HCT116 (cell line): ENCODE measurements at regions not wholly inside any gene's neighbourhood (a gene's known extent, or its start where the extent isn't known, plus 50 kb on each side); places are given as distances from the start of the nearest gene placed in this dataset.

Experiments used
- ATAC-seq: fragments of 200-7000 bp; cut with Tn5 transposase; 2 replicates; pipeline ENCODE4 v1.9.1; 2020; ENCODE audit warnings: mild to moderate bottlenecking, moderate library complexity
- BruUV-seq: library from RNA; stranded (reverse); fragments of 400-500 nt; replicated peaks from 2 replicates; lab custom pipeline; 2021; lab: Mats Ljungman, UMichigan
- CTCF ChIA-PET: fragments of 300-600 bp; sonication (Branson Sonifier 250); formaldehyde crosslinking; loops from one replicate; lab custom pipeline; 2021; ENCODE audit warnings: antibody characterized with exemption; lab: Charles Lee
- POLR2A ChIA-PET: fragments of 300-600, 350-600 bp; sonication (Branson Sonifier 250); formaldehyde crosslinking; loops from one replicate; lab custom pipeline; 2021; ENCODE audit warnings: antibody characterized with exemption; lab: Charles Lee
- RAD21 ChIA-PET, 2 experiments: fragments of 300-600 bp; sonication (Branson Sonifier 250); formaldehyde crosslinking; loops; one replicate each; lab custom pipeline; 2023; ENCODE audit warnings: low total read pairs in 2 of 2; ENCODE audit not compliant: uncharacterized antibody in 2 of 2, unreplicated experiment in 2 of 2, low non-redundant PET in 1 of 2; lab: Charles Lee
- DNase-seq: peaks from one replicate; pipeline ENCODE4 v3.0.0-alpha.2; 2010; ENCODE audit warnings: low read depth, low spot score
- H2AFZ ChIP-seq: fragments of 200-600 bp; shearing (Covaris generic), sonication (generic); 2 replicates; pipeline ENCODE4 v1.6.1; 2017; ENCODE audit warnings: low read depth, mixed run types, mixed read lengths, antibody characterized with exemption, low read length; ENCODE audit not compliant: poor library complexity, severe bottlenecking
- H3K27ac ChIP-seq: 2 replicates; pipeline ENCODE4 v1.5.1; 2012; ENCODE audit warnings: low read depth, low read length
- H3K27me3 ChIP-seq: fragments of 200-600 bp; sonication (generic); 2 replicates; pipeline ENCODE4 v1.6.1; 2016; ENCODE audit warnings: mixed run types, low read length, mixed read lengths; ENCODE audit not compliant: insufficient read depth
- H3K36me3 ChIP-seq, 2 experiments: fragments of 200-500 bp in 1 of 2; fragments of 200-600 bp in 1 of 2; sonication (Bioruptor generic) in 1 of 2; sonication (generic) in 1 of 2; 2 replicates each; pipeline versions ENCODE4 v1.5.1 to v1.6.1; 2014 to 2016; ENCODE audit warnings: low read length in 2 of 2, inconsistent platforms in 1 of 2, mixed read lengths in 1 of 2, mixed run types in 1 of 2; ENCODE audit not compliant: insufficient read depth in 2 of 2, control insufficient read depth in 1 of 2
- H3K4me1 ChIP-seq, 2 experiments: fragments of 200-600 bp in 1 of 2; sonication (generic) in 1 of 2; 2 replicates each; pipeline versions ENCODE4 v1.5.1 to v1.6.1; 2012 to 2017; ENCODE audit warnings: low read length in 2 of 2, inconsistent platforms in 1 of 2, mild to moderate bottlenecking in 1 of 2, mixed read lengths in 1 of 2, mixed run types in 1 of 2, moderate library complexity in 1 of 2; ENCODE audit not compliant: insufficient read depth in 2 of 2, control insufficient read depth in 1 of 2
- H3K4me2 ChIP-seq: fragments of 200-600 bp; sonication (generic); 2 replicates; pipeline ENCODE4 v1.6.1; 2017; ENCODE audit warnings: mixed run types, low read length, mixed read lengths
- H3K4me3 ChIP-seq, 2 experiments: fragments of 200-600 bp in 1 of 2; sonication (generic) in 1 of 2; replicated peaks in 1 of 2; 2 replicates each; pipeline ENCODE4 v1.5.1; 2011 to 2016; ENCODE audit warnings: low read length in 2 of 2, control low read depth in 1 of 2, low read depth in 1 of 2, mild to moderate bottlenecking in 1 of 2, mixed read lengths in 1 of 2, mixed run types in 1 of 2
- H3K79me2 ChIP-seq: fragments of 200-600 bp; sonication (generic); 2 replicates; pipeline ENCODE4 v1.6.1; 2017; ENCODE audit warnings: mild to moderate bottlenecking, mixed run types, low read length, moderate library complexity, mixed read lengths; ENCODE audit not compliant: insufficient read depth
- H3K9ac ChIP-seq: fragments of 200-600 bp; sonication (generic); 2 replicates; pipeline ENCODE4 v1.6.1; 2016; ENCODE audit warnings: low read length, mixed read lengths
- H3K9me2 ChIP-seq: fragments of 200-600 bp; sonication (generic), shearing (Covaris generic); 2 replicates; pipeline ENCODE4 v1.6.1; 2017; ENCODE audit warnings: mixed run types, mild to moderate bottlenecking, moderate library complexity; ENCODE audit not compliant: insufficient read depth
- H3K9me3 ChIP-seq, 2 experiments: fragments of 200-500 bp in 1 of 2; fragments of 200-600 bp in 1 of 2; sonication (Bioruptor generic) in 1 of 2; sonication (generic) in 1 of 2; 2 replicates each; pipeline ENCODE4 v1.6.1; 2014 to 2017; ENCODE audit warnings: low read length in 2 of 2, mixed read lengths in 2 of 2, inconsistent platforms in 1 of 2, low read depth in 1 of 2, mild to moderate bottlenecking in 1 of 2, mixed run types in 1 of 2, moderate library complexity in 1 of 2; ENCODE audit not compliant: control insufficient read depth in 1 of 2, insufficient read depth in 1 of 2
- H4K20me1 ChIP-seq: fragments of 200-600 bp; sonication (generic), shearing (Covaris generic); 2 replicates; pipeline ENCODE4 v1.6.1; 2017; ENCODE audit warnings: mixed run types, mild to moderate bottlenecking, moderate library complexity; ENCODE audit not compliant: insufficient read depth
- ATF3 ChIP-seq: IDR thresholded peaks from 2 replicates; pipeline ENCODE4 v1.6.1; 2012
- CBX3 ChIP-seq: IDR thresholded peaks from 2 replicates; pipeline ENCODE4 v1.6.1; 2012; ENCODE audit warnings: low read depth
- ELF1 ChIP-seq: IDR thresholded peaks from 2 replicates; pipeline ENCODE4 v1.6.1; 2012; ENCODE audit warnings: low read depth, borderline replicate concordance
- FOSL1 ChIP-seq: IDR thresholded peaks from 2 replicates; pipeline ENCODE4 v1.6.1; 2012; ENCODE audit warnings: low read depth
- MAX ChIP-seq: IDR thresholded peaks from 2 replicates; pipeline ENCODE4 v1.6.1; 2012
- POLR2A ChIP-seq: IDR thresholded peaks from 2 replicates; pipeline ENCODE4 v1.7.0; 2011; ENCODE audit warnings: borderline replicate concordance; ENCODE audit not compliant: insufficient read depth, insufficient read length; ENCODE audit errors: extremely low read depth
- REST ChIP-seq: IDR thresholded peaks from 2 replicates; pipeline ENCODE4 v1.6.1; 2012; ENCODE audit warnings: low read depth
- SIN3A ChIP-seq: IDR thresholded peaks from 2 replicates; pipeline ENCODE4 v1.6.1; 2012; ENCODE audit warnings: low read depth
- ZFX ChIP-seq: fragments of 450-650 bp; IDR thresholded peaks from 2 replicates; pipeline ENCODE4 v1.6.1; 2017
- ZNF274 ChIP-seq: fragments of 200-500 bp; sonication (Bioruptor generic); IDR thresholded peaks from 2 replicates; pipeline ENCODE4 v1.6.1; 2014; ENCODE audit warnings: mild to moderate bottlenecking, low read depth, low read length, inconsistent platforms
- intact Hi-C: fragments of 100-400 bp; cut with micrococcal nuclease; formaldehyde crosslinking; loops from 2 replicates; pipeline ENCODE4 v1.10.0; 2022
- TF ChIP-seq, protein P1 (sequence below): IDR thresholded peaks from 2 replicates; pipeline ENCODE4 v1.6.1; 2011; ENCODE audit warnings: mild to moderate bottlenecking, low read length, moderate library complexity; ENCODE audit not compliant: insufficient replicate concordance; ENCODE audit errors: extremely low read depth
- TF ChIP-seq, protein P2 (sequence below), 3 experiments: fragments of 200-600 bp in 1 of 3; sonication (generic) in 1 of 3; IDR thresholded peaks in 2 of 3; conservative IDR thresholded peaks in 1 of 3; 2 replicates each; pipeline ENCODE4 v1.5.1; 2012 to 2017; ENCODE audit warnings: low read depth in 2 of 3, low read length in 2 of 3, antibody characterized with exemption in 1 of 3, borderline replicate concordance in 1 of 3, control low read depth in 1 of 3, mild to moderate bottlenecking in 1 of 3, mixed read lengths in 1 of 3, mixed run types in 1 of 3, moderate library complexity in 1 of 3; ENCODE audit not compliant: insufficient read depth in 1 of 3

- H3K9me3 ChIP-seq, result peaks cover 0 to 17% of the 10 kb centered on the region in 2 experiments; a peak in 2 of 4 replicates
- intact Hi-C loops, result no loop called here
Measured at GRCh38 chr12:127966331-127966730, 300.6 kb upstream of the TMEM132C start.

GRCh38 chr12:127970491-127970890 is 296.5 kb upstream of the TMEM132C start:
- Histone ChIP-seq H3K36me3 (no peaks in the 10 kb centered on the region), H3K9ac (no peak overlapping the region), H4K20me1 (no peaks in the 10 kb centered on the region), H2AFZ (no peak overlapping the region), H3K4me3 (no peak overlapping the region), H3K4me1 (no peaks in the 10 kb centered on the region), H3K79me2 (no peaks in the 10 kb centered on the region), H3K27ac (no peak overlapping the region), H3K9me3 (peaks cover 0 to 4% of the 10 kb centered on the region in 2 experiments; a peak in 2 of 4 replicates), H3K27me3 (no peaks in the 10 kb centered on the region), H3K4me2 (no peak overlapping the region)
- CTCF ChIA-PET, result no interaction called here
- no peak for DNase-seq
- RAD21 ChIA-PET, result no interaction called here
- ATAC-seq, result no peak
- no TSS peak for BruUV-seq
- TF ChIP-seq ELF1 (no peak), MAX (no peak), FOSL1 (no peak), POLR2A (no peak), REST (no peak), CBX3 (no peak), SIN3A (no peak), ZNF274 (no peak)
- TF ChIP-seq, protein P1, sequence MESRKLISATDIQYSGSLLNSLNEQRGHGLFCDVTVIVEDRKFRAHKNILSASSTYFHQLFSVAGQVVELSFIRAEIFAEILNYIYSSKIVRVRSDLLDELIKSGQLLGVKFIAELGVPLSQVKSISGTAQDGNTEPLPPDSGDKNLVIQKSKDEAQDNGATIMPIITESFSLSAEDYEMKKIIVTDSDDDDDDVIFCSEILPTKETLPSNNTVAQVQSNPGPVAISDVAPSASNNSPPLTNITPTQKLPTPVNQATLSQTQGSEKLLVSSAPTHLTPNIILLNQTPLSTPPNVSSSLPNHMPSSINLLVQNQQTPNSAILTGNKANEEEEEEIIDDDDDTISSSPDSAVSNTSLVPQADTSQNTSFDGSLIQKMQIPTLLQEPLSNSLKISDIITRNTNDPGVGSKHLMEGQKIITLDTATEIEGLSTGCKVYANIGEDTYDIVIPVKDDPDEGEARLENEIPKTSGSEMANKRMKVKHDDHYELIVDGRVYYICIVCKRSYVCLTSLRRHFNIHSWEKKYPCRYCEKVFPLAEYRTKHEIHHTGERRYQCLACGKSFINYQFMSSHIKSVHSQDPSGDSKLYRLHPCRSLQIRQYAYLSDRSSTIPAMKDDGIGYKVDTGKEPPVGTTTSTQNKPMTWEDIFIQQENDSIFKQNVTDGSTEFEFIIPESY, result no peak
- TF ChIP-seq, protein P2, sequence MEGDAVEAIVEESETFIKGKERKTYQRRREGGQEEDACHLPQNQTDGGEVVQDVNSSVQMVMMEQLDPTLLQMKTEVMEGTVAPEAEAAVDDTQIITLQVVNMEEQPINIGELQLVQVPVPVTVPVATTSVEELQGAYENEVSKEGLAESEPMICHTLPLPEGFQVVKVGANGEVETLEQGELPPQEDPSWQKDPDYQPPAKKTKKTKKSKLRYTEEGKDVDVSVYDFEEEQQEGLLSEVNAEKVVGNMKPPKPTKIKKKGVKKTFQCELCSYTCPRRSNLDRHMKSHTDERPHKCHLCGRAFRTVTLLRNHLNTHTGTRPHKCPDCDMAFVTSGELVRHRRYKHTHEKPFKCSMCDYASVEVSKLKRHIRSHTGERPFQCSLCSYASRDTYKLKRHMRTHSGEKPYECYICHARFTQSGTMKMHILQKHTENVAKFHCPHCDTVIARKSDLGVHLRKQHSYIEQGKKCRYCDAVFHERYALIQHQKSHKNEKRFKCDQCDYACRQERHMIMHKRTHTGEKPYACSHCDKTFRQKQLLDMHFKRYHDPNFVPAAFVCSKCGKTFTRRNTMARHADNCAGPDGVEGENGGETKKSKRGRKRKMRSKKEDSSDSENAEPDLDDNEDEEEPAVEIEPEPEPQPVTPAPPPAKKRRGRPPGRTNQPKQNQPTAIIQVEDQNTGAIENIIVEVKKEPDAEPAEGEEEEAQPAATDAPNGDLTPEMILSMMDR (IDR thresholded peaks at IDR 0.05 in 2 of 3, conservative IDR thresholded peaks at IDR 0.05 in 1 of 3; ENCODE audit: borderline replicate concordance in 1 of 3, insufficient read depth in 1 of 3, low read depth in 2 of 3, low read length in 2 of 3), result no peak
- TF ChIP-seq, all 23 proteins: peak for 0
- intact Hi-C loops, result no loop called here
- POLR2A ChIA-PET, result no interaction called here
- no peaks in the 10 kb centered on the region for H3K9me2 ChIP-seq

More at GRCh38 chr12:127966331-127966730, 300.6 kb upstream of the TMEM132C start:
- no peak for DNase-seq
- TF ChIP-seq ELF1, result no peak
- no peak for TF ChIP-seq ZNF274
- TF ChIP-seq ATF3, result no peak
- no peak for TF ChIP-seq ZFX
- no peaks in the 10 kb centered on the region for H3K4me1 ChIP-seq
- no peak overlapping the region for H3K4me2 ChIP-seq
- H3K79me2 ChIP-seq, result no peaks in the 10 kb centered on the region
- CTCF ChIA-PET, result no interaction called here
- no peak overlapping the region for H3K27ac ChIP-seq
- POLR2A ChIA-PET, result no interaction called here
- RAD21 ChIA-PET, result no interaction called here
- no peaks in the 10 kb centered on the region for H3K27me3 ChIP-seq
- H3K4me3 ChIP-seq, result no peak overlapping the region
- no peak overlapping the region for H3K9ac ChIP-seq
- H4K20me1 ChIP-seq, result no peaks in the 10 kb centered on the region
- no TSS peak for BruUV-seq
- H3K9me2 ChIP-seq, result no peaks in the 10 kb centered on the region
- H2AFZ ChIP-seq, result no peak overlapping the region
- ATAC-seq, result no peak
- no peaks in the 10 kb centered on the region for H3K36me3 ChIP-seq
